GM21423 (cell line): ENCODE measurements at regions not wholly inside any gene's neighbourhood (a gene's known extent, or its start where the extent isn't known, plus 50 kb on each side); places are given as distances from the start of the nearest gene placed in this dataset.

Experiments
- ATAC-seq: cut with Tn5 transposase; IDR thresholded peaks from one replicate; pipeline ENCODE4 v1.9.1; 2021; ENCODE audit warnings: mild to moderate bottlenecking, moderate library complexity; ENCODE audit not compliant: unreplicated experiment

DNA sequence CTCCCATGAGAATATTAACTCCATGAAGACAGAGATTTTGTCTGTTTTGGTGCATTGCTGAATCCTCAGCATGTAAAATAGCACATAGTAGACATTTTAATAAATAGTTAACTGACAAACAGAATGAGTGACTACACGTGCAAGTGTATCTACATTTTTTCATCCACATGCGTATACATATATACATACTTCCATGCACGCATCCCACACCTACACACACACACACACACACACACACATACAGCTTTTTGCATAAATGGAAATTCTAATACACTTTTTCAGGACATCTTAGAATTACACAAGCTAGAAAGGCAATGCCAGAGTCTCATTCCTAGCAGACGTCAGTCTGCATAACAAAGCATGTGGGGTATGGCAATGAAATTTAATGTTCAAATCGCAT is 139.7 kb upstream of the LRFN2 start:
- ATAC-seq = no peak

DNA sequence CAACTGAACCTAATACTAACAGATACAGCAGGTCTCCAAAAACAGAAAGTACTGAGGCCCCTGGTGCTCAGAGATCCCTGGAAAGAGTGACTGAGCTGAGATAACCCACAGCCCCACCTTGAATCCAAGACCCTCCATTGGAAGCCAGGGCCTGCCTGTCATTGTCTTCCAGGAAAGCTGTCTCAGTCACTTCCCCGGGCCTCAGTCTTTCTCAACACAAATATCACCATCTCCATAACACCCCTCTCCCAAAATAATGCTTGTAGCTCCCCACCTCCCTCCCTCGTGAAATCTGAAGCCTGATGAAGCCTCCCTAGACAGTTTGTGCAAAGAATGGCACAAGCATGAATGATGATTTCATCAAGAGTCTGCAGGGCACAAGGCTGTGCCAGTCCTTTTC is 138.2 kb upstream of the LRFN2 start:
- ATAC-seq = no peak

DNA sequence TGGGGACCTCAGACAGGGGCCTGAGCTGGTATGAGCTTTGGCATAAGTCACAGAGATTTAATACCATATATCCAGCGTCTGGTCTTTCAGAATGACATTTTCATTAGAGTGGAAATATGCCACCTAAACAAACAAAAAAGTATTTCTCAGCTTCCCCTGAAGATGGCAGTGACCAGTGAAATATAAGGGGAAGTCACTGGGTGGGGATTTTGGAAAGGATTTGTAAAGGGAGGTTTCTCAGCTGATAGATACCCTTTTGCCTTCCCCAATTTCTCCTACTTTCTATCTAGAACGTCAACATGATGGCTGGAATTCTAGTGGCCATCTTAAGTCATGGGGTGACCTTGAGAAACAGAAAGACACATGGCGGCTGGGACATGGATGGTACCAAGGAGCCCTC is 137.7 kb upstream of the LRFN2 start:
- ATAC-seq = no peak

DNA sequence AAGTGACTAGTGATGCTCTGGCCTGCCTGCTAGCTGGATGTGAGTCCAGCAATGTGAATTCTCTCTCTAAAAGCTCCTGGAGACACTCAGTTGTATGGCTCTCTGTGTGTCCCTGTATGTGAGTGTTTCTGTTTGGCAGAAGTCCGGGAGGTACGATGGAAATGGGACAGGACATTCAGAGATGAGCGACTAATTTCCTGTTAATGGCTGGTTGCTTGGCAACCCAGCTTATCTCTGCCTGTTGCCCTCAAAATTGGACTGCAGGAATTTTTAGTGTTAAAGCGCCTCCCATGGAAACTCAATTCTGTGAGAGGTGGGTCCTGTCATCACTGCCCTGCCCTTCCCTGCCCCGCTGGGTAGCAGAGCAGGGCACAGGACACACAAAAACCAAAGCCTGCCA is 136.8 kb upstream of the LRFN2 start:
- no peak for ATAC-seq

DNA sequence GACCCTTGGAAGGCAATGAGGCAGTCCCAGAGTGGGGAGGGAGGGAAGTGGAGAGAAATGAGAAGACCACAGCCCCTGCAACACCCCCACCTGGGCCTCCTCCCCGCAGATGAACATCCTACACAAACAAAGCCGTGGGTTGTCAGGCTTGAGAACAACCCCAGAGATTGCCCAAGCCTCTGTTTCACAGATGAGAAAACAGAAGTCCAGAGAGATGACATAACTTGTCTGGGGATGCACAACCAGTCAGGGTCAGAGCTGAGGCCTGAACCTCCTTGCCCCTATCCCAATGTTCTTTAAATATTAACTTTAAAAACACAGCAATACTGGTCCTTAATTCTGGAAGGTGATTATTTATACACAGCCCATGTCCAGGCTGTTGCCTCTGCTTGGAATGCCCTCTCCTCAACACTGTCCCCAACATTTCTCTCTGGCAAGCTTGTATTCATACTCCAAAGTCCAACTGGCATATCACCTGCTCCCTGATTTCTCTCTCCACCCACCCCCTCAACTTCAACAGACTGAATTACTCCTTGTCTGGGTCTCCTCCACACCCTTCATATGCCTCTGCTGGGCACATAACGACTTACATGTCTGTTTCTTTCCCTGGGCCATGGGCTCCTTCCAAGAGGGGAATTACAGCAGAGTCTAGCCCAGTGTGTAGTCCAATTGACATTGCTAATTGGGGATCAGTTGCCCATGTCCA is 135.5 kb upstream of the LRFN2 start:
- ATAC-seq = no peak

DNA sequence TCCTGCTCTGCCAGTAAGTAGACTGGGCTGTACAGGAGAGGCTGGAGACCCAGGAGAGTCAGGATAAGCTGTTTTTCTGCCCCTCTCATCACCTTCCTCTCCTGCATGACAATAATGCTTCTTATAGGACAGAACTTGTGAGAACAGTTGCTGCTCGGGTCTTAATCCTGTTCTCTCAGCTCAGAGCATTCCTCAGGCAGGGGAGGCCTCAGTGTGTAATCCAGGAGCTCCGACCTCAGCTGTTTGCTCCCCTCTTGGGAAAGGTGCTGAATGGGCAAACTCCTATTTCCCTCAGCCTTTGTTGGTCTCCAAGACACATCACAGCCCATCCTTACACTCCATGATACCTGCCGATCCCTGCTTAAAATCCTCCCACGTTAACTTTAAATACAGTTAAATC is 134.9 kb upstream of the LRFN2 start:
- no peak for ATAC-seq

DNA sequence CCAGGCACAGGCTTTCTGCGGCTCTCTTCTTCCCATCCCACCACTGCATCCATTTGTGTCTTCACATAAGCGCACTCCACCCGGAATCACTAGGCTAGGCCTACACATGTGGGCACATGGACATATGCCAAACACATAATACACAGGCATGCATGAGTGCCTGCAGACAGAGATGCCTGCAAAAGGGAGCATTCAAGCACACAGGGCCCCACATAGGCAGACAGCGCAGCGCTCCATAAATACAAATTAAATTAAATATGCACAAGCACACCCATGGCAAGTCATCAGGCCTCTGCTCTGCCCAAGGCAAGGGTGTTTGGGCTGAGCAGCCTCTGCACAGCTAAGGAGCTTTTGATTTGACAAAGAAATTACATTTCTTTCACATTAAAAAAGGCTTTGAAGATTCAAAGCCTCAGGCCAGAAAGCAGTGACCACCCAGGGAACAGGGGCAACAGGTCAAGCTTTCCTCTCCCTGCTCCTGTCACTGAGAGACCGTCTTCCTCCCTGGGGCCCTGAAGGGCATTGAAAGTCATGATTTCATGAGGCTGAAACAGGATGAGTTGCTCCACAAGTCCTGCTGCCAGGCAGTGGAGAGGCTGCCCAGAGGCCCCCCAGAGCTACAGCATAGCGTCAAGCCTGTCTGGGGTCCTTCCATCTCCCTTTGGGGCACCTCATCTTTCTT is 134.2 kb upstream of the LRFN2 start:
- no peak for ATAC-seq

DNA sequence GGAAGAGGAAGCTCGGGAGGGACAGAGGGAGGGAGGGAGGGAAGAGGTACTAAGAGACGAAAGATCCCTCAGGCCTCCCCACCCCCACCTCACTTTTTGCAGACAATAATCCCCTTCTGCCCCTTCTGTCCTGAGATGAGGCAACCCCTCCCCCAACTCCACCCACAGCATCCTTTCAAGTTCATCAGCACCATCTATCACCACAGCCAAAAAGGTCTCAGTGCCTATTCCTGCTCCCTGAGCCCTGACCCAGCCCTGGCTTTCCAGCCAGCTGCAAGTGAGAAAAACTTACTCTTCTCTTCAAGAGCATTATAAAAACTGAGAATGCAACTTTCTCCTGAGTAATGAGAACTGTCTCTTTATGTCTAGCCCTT is 133.2 kb upstream of the LRFN2 start:
- no peak for ATAC-seq

DNA sequence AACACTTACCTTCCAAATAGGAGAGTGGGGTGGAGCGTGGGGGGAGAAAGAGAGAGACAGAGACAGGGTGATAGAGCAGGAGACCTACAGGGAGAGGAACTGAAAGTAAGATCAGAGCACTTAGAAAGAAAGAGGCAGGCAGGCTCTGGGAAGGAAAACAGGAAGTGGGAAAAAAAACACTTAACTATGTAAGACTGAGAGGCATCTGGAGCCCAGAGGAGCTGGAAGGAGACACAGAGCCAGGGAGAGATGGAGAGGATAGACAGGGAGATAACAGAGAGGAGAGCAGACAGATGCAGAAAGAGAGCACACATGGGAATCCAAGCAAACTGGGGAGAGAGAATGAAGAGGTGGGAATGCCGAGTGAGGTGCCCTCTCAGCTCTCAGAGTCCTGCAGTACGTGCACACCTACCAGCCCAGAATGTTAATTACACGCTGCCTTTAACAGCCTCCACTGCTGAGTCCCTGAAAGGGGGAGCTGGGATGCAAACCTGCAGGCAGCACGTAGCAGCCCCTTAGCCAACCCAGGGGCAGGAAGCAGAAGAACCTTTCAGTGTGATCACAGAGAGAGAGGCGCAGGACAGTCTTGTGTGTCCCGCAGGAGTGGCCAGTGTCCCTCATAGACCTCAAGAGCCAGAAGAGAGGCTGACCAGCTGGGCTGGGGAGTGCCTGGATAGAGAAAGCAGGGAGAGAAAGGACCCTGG is 132.7 kb upstream of the LRFN2 start:
- peak; percentile 70 for ATAC-seq

DNA sequence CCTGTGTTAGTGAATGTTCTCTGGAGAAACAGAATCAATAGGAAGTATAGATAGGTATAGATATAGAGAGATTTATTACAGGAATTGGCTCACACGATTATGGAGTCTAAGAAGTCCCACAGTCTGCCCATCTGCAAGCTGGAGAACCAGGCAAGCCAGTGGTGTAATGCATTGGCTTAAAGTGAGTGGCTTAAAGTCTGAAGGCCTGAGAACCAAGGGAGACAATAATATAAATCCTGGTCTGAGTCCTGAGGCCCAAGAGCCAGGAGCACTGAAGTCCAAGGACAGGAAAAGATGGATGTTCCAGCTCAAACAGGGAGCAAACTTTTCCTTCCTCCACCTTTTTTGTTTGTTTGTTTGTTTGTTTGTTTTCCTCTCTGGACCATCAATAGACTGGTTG is 131.2 kb upstream of the LRFN2 start:
- no peak for ATAC-seq

DNA sequence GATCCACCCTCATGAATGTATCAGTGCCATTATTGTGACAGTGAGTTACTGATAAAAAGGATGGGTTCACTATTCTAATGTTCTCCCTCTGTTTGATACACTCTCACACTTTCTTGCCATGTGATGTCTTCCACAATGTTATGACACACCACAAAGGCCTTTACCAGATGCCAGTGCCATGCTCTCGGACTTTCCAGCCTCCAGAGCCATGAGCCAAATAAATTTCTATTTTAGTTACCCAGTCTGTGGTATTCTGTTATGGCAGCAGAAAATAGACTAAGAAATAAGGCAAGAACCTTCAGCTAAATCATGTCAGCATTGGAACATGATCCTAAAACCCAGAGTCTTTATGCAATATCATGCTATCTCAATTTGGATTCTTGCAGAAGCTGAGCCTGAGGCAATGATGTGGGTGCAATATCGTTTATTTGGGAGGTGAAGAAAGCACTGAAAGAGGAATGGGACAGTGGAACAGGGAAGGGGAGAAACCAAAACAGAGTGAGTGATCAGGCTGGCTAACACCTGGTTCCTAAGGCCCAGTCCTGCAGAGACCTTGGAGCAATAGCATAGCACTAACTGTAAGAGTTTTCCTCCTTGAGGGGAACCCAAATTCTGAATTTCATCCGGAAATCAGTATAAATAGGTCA is 130.4 kb upstream of the LRFN2 start:
- ATAC-seq = no peak

DNA sequence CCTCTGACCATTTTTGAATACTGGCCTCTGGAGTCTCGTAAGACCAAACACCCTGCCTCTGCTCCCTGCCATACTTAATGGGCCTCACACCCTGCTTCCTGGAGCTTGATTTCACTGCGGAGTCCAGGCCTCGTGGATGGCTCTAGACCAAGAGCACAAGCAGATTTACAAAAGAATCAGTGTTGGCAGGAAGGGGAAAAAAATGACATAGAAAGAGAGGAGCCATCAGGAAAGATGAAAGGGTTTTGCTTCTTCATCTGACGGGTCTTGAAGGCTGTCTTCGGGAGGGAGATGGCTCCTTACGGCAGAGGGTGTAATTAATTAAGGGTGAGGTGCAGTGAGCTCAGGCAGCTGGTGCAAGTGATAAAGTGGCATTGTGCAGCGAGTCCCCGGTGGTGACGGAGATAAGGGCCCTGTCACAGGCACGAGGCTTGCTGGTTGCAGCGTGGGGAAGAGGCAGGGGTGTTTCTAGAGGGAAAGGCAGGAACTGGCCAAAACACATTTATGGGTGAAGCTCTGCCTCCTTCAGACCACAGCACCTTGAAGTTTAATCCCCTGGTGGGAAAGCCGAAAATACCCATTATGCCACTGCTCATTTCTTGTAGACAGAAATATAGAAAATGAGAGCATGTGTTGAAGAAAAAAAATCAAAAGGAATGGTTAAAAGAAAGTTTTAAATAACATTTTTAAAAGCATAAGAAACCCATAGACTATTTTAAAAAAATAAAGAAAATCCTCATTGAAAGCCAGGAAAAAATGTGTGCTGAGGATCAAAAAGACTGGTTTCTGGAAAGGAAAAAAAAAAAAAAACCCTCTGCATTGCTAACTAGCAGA is 128.6 kb upstream of the LRFN2 start:
- ATAC-seq = no peak

DNA sequence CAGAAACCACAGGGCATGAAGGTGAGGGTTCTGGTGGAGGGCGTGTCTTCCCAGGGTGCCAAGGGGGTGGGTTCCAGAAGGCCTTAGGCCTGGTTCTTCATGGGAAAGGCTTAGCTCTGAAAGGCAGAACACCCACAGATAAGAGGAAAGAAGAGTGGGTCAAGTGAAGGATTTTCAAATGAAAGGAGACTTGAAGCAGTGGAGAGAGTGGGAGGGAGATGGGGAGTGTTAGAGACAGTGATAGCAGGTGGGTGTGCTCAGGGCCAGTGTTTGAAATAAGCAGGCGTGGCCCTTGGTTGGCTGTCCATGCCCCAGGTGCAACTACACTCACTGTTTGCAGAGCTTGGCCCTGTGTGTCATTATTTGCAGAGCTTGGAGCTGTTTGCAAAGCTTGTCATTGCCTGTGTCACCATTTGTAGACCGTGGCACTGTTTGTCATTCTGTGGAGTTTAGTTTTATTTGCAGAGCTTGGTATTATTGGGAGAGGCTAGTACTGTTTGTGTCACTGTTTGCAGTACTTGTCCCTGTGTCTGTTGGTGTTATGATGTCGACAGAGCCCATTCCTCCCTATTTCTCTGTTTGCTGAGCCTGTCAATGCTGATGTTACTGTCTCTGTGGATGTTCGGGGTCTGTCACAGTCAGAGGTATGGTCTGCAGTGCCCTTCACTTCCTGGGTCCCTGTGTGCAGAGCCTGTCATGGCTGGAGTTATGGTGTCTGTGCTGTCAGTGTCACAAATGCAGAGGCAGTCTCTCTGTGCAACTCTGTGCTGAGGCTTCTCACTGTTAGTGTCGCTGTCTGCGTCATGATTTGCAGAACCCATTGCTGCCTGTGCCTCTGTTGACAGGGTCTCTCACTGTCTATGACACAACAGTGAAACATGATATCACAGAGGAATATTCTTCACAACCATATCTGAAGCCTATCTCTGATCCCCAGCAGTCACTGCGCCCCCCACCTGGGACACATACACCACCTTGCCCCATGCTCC is 127.7 kb upstream of the LRFN2 start:
- ATAC-seq = no peak

DNA sequence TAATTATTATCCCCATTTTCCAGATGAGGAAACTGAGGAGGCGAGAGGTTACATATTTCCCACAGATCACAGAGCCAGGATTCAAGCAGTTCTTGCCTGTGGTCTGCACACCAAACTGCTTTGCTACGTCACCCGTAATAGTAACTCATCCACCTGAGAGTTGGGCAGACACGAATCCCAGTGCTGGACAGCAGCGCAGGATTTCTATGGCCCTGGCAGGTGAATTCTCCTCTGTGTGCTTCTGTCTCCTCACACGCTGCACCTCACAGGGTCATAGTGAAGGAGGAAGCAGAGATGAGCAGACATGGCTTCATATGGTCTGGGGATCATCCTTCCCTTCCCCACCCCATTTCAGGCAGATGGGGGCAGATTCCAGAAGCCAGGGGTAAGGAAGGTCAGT is 127.0 kb upstream of the LRFN2 start:
- no peak for ATAC-seq

DNA sequence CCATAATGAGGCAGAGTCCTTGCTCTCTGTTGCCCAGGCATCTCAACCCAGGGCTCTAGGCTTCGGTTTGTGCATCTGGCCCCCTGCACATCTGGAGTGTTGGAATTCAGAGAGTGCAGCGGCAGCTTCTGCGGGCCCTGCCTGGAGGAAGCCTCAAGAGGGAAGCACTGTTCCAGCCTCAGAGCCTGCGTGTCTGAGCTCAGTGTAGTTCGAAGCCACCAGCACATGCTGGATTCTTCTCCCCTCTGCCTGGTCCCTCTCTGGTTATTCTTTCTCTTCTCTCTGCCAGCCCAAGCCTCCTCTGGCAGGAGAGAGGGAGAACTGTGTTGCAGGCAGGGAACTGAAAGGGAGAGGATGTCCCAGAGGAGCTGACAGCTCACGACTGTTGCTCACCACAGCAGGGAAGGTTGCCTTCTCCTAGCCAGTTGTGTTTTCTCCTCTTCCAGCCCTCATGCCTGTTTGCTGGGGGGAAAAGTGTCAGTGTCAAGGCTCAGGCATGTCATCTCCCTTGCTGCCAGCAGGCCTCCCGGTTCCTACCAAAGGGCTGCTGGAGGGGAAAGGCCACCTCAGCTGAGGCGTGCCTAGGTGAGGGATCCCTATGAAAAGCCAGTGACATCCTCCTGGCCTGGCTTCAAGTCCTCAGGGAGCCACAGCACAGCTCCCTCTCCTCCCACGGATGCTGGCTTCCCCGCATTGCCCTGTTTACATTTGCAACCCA is 126.0 kb upstream of the LRFN2 start:
- ATAC-seq = no peak

DNA sequence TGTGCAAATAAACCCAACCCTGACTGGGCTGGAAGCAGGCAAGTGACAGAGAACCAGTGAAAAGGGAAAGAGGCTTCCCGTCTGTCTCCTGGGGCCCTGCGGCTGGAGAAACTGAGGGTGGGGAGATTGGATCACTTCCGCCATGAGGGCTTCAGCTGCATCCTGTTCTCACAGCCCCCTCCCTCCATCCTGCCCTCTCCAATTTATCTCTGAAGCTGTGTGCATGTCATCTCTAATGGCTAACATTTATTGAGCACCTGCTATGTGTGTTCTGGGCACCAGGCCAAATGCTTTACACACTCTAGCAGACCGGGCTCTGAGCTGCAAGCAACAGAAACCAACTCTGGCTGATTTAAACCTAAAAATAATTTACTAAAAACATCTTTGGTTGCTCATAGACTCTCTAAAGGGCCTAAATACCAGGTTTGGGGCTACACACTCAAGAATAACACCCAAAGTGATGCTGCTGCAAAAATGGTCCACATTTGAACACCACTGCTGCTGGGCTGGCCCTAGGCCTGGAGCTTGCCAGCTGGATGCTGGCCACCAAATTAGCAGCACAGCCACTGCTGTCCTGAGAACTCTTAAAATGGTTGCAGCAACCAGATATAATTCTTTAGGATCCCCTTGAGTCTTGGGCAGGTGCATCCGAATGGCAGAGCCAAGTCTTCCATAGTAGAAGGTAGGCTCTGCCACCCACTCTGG is 123.6 kb upstream of the LRFN2 start:
- no peak for ATAC-seq

DNA sequence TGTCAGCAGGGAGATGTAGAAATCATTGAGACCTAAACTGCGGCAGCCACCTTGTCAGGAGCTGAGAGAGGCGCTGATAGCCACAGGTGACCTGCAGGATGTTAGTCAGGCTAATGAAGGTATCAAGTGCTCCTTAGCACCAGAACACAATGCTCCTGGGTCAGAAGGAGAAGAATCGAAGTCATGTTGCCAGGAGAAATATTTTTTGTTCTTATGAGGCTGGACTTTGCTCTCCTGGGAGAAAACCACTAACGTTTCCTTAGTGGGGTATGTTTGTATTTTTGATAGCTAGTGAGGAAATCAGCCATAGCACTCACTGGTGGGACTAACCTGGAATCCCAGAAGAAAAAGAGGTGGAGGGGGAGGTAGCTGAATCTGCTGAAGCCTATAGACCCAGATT is 120.9 kb upstream of the LRFN2 start:
- no peak for ATAC-seq

DNA sequence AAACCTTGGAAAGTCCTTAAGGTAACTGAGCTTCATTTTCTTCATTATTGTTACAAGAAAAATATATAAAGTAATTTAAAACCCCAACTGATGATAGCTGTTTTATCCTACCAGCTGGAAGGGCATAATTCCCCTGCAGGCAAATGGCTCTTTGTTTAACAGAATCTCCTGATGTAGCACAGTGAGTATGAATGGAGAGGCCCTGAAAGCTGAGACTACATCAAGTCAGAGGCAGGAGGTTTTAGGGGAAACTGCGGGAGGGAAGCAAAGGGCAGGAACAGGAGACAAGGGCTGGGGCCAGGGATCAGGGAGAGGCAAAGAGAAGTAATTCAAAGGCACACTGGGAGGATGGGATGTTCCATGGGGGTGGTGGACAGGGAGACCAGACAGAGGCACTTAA is 119.0 kb upstream of the LRFN2 start:
- ATAC-seq = no peak
